RPMI8226 (cell line): ENCODE measurements at regions not wholly inside any gene's neighbourhood (a gene's known extent, or its start where the extent isn't known, plus 50 kb on each side); places are given as distances from the start of the nearest gene placed in this dataset.

Source experiments
- DNase-seq: peaks from one replicate; pipeline ENCODE4 v3.0.0-alpha.2; 2015

DNA sequence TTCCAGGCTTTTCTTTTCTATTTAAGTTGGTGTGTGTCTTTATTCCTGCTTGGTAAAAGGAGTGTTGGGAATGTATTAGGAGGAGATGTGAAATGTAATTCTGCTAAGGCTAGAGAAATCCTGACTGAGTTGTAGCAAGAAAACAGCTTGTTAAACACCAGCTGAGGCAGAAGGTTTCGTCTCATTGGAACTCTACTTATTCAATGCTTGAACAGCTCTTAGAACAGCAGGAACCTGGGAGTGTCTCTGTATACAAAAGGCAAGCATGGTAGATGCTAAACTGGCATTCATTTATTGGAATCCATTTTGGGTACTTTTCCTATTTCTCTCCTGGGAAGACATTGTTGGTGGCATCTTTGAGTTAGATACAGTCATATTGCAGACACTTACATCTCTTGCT, 280.9 kb downstream of the HRH4 start:
- DNase-seq: no peak

DNA sequence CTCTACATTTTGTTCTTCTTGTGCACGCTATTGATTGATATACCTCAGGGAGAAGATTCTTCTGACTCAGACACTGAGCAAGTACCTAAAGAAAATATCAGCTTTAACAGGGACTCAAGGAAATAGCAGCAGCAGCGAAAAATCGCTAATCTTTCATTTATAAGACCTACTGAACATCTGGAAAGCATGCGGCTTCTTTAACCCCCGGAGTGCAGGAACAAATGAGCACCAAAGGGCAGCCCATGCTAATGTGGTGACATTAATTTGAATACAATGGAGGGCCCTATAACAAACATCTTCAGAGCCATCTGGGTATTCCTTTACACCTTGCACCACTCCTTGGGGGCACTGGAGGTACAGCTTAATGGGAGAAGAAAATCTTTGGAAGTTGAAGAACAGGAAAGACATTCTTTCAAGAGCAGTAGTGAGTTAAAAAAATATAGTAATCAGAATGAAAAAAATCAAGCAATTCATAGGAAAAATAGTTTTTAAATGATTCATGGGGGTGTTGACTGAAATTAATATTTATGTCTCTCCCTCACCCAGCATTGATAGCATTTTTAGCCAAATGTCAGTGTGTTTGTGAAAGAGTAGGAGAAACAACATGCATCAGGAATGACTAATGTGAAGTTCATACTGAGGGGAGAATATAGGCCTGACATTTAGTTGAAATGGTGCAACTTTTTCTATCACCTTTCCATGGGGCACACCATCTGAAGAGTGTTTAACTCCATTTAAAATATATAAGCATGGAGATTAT, 281.7 kb downstream of the HRH4 start:
- DNase-seq: no peak

DNA sequence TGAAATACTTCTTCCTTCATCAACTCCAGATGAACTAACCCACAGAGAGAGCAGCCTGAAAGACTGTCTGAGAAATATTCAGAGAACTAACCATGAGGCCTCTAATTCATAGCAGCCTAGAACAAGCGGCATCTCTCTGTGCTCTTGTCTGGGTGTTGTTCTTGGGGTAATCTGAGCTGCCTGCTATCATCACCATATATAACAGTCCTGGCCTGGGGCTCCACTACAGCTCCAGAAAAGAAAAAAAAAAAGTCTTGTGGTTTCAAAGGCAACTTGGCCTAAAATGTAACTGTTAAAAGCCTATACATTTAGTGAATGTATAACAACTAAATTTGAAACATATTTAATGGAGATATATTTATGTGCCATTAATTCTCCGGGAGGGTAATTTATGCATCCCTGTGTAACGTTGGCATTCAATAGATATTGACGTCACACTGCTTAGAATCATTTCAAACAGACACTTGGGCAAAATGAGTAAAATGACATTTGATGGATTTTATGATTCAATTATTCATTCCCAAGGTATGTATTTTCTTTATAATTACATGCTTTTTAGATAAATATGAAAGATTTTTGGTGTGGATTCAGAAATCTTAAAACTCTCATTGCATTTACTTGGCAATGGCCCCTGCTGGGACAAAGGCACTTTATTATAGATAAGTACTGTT, 294.3 kb downstream of the HRH4 start:
- DNase-seq: no peak

DNA sequence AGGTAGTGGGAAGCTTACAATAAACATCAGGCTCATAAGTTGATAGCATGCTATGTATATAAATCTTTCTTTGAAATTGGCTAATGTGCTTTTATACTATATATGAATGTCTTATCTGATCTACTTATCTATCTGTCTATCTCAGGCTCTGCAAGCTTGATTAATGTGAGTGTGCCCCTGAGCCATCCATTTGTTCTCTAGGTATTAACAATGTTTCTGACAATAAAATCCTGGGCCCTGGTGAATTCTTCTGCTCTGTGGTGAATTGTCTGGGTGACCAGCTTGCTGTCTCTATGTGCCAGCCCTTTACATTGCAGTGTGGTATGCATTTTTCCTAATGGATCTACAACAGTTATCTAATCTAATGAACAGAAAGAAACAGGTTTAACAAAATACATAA, 295.9 kb downstream of the HRH4 start:
- DNase-seq: no peak

DNA sequence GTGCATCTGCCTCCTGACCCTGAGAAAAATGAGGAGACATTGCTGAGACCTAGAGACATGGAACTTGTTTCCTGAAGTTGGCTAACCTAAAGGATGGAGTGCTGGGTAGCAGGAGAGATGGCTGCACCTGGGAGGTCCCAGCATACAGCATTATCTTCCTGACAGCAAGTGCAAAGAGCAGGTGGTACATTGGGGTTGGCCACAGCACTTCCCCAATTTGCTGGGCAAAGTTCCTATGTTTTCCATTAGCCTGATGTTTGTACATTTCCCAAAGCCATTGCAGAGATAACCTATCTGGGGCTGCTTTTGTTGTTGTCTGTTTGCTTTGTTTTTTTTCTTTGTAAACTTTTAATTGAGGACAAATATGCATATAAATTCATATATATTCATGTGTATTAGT, 296.7 kb downstream of the HRH4 start:
- DNase-seq: no peak

DNA sequence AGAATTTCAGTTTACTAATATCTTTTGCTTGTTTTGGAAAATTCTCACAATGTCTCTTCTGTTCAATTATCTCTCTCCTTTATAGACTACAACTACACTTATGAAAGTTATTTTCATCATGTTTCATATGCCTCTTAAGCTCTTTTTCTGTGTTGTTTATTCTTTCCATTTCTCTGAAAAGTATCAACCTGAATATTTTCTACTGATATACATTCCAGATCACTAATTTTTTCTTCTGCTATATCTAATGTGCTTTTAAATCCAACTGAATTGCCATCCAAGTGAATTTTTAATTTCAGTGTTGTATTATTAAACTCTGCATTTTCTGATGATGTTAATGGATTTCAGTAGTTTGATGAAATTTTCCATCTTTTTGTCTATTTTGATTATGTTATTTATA, 301.3 kb downstream of the HRH4 start:
- DNase-seq: no peak

DNA sequence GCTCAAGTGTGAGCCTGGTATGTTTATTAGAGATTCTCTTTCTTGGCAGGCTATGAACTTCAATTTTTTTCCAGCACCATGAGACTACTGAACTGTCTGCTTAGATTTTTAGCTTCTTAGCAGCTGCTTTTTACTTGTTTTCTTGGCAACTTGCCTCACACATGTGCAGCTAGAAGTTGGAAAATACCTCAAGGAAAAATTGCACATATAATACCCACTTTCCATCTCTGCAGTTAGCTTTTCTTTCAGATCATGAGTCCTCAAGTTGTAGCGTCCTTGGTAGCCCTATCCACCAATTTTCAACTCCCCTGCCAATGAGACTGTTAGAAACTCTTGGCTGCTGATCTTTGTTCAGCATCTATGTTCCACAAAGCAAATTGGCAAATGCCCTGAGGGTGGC, 302.1 kb downstream of the HRH4 start:
- DNase-seq: no peak

DNA sequence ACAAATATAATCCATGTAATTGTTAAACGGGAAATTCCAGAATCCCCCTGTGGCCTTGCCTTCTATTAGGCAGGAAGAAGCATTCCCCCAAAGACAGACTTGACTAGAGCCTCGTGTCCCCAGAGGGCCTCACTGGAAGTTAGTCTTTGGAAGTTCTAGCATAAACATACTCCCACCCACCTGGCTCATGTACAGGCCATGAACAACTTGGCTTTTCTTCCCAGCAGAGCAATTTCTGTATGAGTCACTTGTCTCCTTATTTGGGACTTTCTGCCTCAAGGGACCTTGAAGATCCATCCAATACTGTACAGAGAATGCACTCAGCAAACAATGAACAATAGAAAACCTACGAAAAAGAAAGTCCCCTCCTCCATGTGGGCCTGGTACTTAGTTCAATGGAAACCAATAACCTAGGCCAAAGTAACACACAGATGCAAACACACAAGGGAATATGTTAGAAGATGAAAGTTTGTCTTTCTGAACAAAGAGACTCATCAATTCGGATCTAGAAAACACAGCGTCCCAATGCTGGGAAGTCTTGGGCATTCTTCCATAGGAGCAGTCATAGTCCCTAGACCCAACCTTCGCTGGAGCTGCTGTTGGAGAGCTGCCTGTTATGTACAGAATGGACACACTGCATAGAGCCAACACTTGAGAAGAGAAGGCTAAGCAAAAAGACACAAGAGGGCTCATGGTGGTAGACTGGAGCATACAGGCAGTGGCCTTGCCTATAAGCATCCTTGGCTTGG, 303.5 kb downstream of the HRH4 start:
- no peak for DNase-seq

DNA sequence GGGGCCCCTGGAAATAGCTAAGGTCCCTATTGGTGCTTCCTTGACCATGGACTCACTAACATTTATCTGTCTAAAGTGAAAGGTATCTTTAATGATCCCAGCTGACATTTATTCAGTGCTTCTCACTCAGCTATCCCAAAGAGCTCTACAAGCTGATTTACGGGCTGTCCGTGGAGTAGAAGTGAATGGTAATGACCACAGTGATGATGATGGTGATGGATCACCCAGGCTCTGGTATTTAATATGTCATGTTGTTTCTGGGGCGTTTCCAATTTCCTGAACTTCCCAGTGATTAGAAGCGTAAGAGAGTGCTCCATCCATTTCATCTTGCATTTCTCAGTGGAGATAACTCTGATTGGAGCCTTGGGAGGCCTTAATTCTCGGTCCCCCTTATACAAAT, 304.3 kb downstream of the HRH4 start:
- DNase-seq: no peak

DNA sequence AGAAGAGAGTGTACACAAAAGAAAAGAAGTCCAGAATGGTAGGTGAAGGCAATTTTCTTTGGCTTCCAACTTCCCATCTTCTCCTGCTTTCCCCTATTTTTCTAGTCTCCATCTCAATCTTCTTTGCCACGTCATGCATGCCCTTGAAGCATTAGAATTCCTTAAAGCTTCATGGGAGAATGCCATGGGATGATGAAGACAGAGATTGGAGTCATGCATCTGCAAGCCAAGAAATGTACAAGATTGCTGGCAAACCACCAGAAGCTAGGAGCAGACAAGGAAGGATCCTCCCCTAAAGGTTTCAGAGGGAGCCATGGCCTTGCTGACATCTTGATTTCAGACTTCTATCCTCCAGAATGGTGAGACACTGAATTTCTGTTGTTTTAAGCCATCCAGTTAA, 305.9 kb downstream of the HRH4 start:
- DNase-seq: no peak

DNA sequence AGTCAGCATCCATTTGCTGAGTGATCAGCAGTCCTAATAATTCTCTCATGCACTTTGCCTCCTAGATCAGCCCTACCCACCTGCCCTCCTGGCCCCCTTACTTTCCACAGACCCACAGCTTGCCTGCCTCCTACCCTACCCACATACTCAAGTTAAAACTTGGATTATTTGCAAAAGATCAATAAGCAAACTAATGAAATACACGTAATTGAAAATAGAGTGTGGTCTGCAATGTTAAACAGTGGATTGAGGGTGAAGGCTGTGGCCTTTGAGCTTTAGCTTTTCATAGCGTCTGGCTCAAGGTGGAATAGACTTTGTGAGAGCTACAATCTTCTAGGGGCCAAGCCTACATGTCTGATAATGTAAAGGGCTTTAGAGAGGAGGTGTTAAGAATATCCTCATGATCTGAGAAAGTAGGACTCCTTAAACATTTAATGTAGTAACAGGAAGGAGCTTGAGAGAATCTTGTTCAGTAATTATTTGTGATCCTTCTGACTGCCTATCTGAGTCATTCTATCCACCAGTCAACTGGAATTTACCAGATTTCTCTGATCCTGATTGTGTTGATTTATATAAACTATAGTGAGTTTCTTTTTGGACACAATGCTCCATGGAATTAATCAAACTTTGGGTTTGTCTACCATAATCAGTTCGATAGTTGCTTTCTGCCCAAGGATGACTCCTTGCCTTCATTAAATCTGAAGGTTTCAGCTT, 310.0 kb downstream of the HRH4 start:
- DNase-seq: no peak

DNA sequence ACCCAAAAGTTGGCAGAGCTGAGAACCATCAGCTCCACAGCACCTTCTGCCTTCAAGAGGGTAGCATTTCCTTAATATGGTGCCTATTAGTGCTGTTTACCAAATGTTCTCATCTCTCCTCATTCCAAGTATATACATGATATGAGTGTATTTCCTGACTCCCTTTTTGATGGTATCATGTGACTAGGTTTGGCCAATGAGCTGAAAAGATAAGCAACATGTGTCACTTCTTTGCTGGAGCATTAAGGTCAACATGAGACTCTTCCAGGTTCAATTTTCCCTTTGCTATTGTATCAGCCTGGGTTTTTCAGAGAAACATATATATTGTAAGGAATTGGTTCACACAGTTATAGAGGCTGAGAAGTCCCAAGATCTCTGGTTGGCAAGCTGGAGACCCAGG, 310.9 kb downstream of the HRH4 start:
- DNase-seq: no peak

DNA sequence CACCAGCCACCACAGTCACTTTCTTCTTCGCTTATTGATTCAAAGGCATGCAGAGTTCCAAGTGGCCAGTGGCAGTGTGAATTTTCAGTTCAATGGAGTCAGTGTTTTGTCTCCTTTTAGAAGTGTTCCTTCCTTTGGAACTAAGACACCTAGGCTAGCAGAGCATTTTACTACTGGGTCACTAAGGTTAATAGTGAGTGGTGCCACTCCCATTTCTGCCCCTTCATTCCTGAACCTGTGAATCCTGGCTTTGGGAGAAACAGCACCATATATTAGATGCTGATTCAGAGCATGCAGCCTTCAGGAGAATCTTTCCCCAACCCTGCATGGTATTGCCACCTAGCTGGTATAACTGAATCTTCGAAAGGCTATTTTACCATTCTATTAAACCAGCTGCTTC, 312.7 kb downstream of the HRH4 start:
- no peak for DNase-seq

DNA sequence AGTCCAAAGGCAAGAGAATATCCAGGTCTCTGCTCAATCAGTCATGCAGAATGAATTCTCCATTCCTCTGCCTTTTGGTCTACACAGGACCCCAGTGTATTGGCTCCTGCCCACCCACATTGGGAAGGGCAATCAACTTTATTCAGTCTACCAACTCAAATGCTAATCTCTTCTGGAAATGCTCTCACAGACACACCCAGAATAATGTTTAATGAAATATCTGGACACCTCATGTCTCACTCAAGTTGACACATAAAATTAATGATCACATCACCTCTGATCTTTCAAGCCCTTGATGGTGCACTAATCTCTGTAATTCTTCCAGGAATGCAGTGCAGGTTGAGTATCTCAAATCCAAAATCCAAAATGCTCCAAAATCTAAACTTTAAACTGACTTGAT, 315.6 kb downstream of the HRH4 start:
- no peak for DNase-seq

DNA sequence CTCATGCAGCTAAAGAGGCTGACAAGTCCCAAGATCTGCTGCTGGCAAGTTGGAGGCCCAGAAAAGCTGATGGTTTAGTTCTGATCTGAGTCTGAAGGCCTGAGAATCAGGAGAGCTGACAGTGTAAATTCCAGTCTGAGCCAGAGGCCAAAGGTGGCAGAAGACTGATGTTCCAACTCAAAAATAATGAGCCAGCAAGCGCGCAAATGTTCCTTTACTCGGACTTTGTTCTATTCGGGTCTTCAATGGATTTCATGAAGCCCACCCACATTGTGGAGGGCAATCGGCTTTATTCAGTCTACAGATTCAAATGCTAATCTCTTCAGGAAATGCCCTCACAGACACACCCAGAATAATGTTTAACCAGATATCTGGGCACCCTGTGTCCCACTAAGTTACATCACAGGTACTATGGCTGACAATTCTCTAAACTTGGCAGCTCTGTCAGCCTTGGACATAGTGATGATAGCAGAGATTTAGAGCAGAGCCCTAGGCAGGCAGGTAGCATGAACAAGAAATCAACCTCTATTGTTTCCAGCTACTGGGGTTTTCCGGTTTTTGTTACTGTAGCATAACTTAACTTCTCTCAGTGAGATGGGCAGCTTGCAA, 318.5 kb downstream of the HRH4 start:
- no peak for DNase-seq

DNA sequence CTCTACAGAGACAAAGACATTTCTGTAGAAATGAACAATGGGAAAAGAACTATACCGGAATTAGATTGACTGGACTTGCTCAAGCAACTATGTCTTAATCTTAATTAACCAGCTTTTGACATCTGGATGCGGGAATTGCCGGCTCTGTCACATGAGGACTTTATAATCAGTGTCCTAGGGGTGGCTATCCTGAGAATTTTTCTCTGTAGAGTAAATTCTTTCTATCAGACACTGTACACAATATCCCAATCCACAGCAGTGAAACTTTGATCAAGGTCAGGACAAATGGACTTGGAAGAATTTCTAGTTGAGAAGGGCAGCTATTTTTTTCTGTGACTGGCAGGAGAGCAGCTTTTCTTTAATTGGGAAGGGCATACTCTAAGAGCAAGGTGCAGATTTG, 322.1 kb downstream of the HRH4 start:
- no peak for DNase-seq

DNA sequence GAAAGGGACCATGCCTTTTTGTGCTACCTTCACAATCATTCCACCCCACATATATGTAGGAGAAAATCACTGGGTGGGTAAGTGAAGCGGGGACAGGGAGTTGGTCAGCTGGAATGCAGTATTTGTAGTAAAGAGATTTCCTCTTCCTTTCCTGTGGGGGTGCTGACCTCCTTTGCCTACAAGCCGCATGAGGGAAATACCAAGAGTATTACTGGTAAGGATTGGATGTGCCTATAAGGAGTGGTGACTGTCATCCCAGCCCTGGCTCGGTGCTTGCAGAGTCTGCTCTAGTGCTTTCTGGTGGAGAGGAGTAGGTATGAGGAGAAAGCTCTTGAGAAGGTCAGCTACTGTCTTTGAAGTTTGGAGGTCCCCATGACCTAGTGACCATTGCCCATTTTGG, 324.6 kb downstream of the HRH4 start:
- DNase-seq: no peak

DNA sequence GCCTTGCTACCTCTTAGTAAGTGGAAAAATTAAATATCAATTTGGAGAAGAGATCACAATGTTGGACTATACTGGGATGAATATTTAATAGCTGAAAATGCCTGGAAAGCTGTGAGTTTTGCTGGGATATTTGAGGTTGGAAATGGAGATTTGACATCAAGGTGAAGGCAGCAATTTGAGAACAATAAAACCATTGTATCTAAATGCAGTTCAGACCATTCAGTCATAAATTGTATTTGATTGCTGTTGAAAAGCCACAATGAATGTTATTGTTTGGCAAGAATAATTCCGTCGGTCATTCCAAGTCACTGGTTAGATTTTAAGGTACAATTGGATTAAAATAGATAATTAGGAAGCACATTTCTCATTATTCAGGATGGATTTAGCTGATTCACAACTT, 325.6 kb downstream of the HRH4 start:
- no peak for DNase-seq

DNA sequence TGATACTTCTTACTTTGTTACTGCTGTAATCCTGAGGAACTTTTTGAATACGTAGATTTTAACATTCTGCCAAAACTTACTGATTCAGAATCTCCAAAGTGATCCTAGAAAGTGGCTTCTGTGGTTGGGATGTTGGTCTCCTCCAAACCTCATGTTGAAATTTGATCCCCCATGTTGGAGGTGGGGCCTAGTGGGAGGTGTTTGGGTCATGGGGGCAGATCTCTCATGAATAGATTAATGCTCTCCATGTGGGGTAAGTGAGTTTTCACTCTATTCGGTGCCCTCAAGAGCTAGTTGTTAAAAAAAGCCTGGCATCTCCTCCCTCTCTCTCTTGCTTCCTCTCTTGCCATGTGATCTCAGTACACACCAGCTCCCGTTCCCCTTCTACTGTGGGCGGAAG, 329.9 kb downstream of the HRH4 start:
- no peak for DNase-seq

DNA sequence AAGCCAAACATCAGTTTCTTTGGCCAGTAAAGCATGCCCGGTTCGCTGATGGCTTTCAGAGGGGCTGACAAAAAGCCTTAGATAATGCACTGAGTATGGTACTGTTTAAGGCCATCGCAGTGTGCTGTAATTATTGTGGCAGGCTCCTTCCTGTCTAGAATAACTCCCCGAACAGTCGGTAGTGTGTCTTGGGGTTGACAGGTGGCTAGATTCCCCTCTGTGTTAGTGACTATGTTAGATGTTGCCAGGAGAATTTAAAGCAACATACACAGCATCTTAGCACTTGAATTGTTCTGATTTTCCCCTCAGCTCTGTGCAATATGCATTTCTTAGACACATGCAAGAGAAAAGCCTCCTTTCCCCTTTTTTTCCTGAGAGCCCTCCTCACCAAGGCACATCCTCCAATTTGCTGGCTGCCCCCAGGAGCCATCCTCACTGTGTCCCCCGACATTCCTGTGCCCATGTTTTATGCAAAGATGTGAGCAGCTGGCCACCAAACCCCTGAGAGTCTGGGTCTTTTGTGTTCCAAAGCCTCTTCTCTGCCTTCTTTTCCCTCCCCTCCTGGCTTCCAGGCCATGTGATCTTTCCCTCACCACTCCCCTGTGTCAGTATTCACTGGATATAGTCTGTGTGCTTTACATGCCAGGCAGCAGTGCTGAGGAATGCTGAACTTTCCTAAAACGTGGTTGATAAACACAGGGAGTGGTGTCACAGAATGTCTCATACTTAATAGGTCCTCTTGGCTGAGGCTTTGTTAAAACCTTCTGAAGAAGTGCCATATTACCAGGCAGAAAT, 331.5 kb downstream of the HRH4 start:
- no peak for DNase-seq

DNA sequence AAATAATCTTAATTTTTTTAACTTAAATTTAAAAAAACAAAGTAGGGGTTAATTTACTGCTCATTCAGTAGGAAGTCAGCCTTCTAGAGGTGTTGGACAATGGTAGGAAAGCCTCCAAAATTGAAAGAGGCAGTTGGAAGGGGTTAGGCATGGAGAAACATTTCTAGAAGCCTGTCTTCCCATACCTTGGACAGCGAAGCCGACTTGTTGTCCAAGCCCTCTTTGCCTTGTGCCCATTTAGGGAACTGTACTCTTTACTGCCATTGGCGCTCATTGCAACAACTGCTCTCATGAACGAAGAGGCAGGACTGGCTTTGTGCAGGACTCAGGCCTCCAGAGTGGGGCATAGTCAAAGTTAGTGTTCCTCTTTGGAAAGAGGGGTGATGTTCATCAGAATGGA, 333.3 kb downstream of the HRH4 start:
- DNase-seq: no peak

DNA sequence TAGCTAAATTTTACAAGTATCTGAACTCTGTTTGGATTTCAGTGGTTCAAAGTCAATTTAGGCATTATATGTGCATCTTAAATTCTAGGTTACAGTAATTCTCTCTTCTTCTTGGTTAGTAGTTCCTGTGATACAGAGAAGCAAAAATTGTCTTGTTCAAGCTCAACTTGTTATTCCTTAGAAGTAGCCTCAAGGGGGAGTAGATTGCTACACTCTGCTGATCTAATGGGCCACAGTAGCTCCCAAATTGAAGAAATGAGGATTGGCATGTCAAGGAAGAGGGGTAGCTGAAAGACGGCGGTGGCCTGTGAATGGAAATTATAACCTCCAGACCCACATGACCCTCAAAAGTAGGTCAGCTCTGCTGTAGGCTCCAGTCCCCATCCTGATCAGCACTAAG, 334.7 kb downstream of the HRH4 start:
- DNase-seq: no peak
